ENCODE measurements at regions not wholly inside any gene's neighbourhood (a gene's known extent, or its start where the extent isn't known, plus 50 kb on each side); places are given as distances from the start of the nearest gene placed in this dataset.

DNA sequence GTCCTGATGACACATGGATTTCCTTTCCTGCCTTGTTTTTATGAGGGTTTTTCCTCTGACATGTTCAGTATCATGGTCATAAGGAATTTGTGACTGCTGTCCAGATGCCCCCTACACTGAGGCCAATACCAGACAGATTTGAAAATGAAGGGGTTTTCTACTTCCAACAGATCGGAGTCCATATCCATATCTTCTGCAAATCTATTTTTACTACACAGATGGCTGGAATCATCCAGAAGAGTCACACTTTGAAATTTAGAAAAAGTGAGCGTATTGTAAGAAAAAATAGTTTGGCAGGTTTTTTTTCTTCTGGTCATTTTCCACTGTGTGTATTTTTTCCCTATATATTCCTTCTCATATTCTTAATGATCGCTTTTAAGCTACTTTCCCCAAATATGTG, 197.5 kb upstream of the LRRC3B start:
- H3K36me3 Mint-ChIP-seq (ENCODE audit: low read depth), result no peaks in the 10 kb centered on the region
- H3K9me3 Mint-ChIP-seq, result no peaks in the 10 kb centered on the region
- H3K4me3 Mint-ChIP-seq, result no peak overlapping the region
- intact Hi-C loops (cut with micrococcal nuclease), result no loop called here
- H3K4me1 Mint-ChIP-seq, result no peaks in the 10 kb centered on the region
- no peak for DNase-seq
- TF ChIP-seq CTCF (IDR thresholded peaks at IDR 0.05), result no peak
- POLR2A ChIA-PET, result no interaction called here
- ATAC-seq (ENCODE audit: low read depth), result no peak
- no peak overlapping the region for H3K27ac Mint-ChIP-seq
- no peaks in the 10 kb centered on the region for H3K27me3 Mint-ChIP-seq
- CTCF ChIA-PET, result no interaction called here

GRCh38 chr3:26428992-26429391, 193.6 kb upstream of the LRRC3B start:
- CTCF ChIA-PET, result no interaction called here
- intact Hi-C loops (cut with micrococcal nuclease), result no loop called here
- H3K4me1 Mint-ChIP-seq, result no peaks in the 10 kb centered on the region
- peaks cover 2% of the 10 kb centered on the region for H3K9me3 Mint-ChIP-seq
- no peak overlapping the region for H3K27ac Mint-ChIP-seq
- POLR2A ChIA-PET, result no interaction called here
- ATAC-seq (ENCODE audit: low read depth) (no peak), DNase-seq (no peak)
- no peak for TF ChIP-seq CTCF (IDR thresholded peaks at IDR 0.05)
- H3K4me3 Mint-ChIP-seq, result no peak overlapping the region
- H3K36me3 Mint-ChIP-seq (ENCODE audit: low read depth), result no peaks in the 10 kb centered on the region
- H3K27me3 Mint-ChIP-seq, result no peaks in the 10 kb centered on the region

DNA sequence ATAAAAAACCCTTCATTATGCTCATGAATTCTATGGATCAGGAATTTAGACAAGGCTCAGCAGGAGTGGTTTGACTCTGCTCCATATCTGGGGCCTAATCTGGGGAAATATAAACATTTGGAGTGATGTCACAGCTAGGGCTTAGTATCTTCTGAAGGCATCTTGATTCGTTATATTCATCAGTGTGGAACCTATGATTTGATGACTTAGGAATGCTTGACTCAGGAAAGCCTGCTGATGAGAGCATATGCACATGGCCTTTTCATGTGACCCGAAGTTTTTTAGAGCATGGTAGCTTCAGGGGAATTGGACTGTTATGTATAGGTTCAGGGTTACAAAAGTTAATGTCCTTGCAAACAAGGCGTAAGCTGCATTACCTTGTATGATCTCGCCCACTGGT, 184.9 kb upstream of the LRRC3B start:
- TF ChIP-seq CTCF (IDR thresholded peaks at IDR 0.05), result no peak
- ATAC-seq (ENCODE audit: low read depth), result no peak
- POLR2A ChIA-PET, result no interaction called here

DNA sequence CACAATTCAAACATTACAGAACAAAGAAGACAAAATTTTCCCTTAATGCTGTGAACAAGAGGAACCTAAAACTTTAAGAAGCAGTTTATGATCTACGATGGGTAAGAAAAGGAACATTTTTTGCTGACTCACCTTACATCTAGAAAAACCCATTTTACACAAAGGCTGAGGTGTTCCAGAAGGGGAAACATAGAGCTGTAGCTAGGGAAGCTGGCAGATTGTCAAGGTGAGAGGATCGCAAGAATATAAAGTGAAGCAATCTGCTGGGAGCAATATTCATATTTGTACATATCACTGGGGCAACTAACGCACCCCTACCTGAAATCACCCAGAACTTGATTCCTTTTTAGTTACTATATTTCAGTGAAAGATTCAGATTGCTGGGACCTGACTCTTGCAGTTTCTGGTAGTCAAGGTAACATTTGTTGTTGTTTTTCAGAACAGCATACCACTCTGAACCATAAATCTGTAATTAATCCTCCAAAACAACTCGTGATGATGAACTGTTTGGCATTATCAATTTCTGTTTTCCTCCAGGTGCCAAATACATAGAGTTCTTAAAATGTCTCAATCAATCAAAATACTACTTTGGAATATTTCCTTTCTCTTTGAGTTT, 184.1 kb upstream of the LRRC3B start:
- TF ChIP-seq CTCF (IDR thresholded peaks at IDR 0.05), result no peak
- Mint-ChIP-seq H3K27ac (no peak overlapping the region), H3K4me3 (no peak overlapping the region), H3K9me3 (peaks cover 7% of the 10 kb centered on the region), H3K36me3 (ENCODE audit: low read depth) (no peaks in the 10 kb centered on the region), H3K4me1 (no peaks in the 10 kb centered on the region), H3K27me3 (no peaks in the 10 kb centered on the region)
- intact Hi-C loops (cut with micrococcal nuclease), result no loop called here
- no peak for DNase-seq
- ATAC-seq (ENCODE audit: low read depth), result no peak
- POLR2A ChIA-PET, result no interaction called here
- CTCF ChIA-PET, result no interaction called here

More for the DNA sequence above, 184.9 kb upstream of the LRRC3B start:
- Mint-ChIP-seq H3K9me3 (peaks cover 6% of the 10 kb centered on the region), H3K4me1 (no peaks in the 10 kb centered on the region), H3K27ac (no peak overlapping the region), H3K27me3 (no peaks in the 10 kb centered on the region), H3K36me3 (ENCODE audit: low read depth) (no peaks in the 10 kb centered on the region), H3K4me3 (no peak overlapping the region)
- no peak for DNase-seq
- intact Hi-C loops (cut with micrococcal nuclease), result no loop called here
- CTCF ChIA-PET, result no interaction called here

DNA sequence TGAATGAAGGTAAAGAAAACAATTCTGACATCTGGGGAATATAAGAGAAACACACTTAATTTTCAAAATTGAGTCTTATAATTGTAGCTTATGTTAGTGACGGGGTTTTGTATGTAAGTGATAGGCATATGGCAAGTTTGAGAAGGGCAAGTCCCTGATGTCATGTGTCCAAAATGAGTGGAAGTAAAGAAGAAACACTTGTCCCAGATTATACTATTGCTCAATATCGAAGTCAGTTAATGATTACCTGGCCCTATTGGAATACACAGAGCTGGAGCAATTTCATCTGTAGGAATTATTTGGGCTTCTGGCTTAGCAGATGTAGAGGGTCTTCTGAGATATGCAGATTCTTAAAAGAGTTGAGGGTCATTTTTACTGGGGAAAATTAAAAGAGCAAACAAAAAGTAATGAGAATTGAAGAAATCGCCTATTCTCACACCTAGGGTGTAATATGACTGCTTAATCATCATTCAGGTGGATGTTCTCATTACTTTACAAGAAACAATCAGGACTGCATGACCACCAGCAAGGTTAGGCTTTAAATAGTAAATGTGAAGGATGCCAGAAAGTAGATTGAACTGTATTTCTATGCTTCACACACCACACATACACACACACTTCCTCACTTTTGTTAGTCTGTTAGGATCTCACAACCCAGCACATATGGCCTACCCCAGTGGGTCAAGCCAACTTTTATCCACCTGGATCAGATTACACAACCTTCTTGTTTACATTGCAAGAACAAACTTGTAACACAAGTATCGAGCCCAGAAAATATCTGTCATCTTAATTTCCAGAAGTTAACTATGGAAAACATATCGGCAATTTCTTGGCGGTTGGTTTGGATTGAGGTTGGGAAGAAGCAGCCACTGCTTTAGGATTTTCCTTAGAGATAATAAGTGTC, 183.3 kb upstream of the LRRC3B start:
- Mint-ChIP-seq H3K9me3 (peaks cover 9% of the 10 kb centered on the region), H3K27me3 (no peaks in the 10 kb centered on the region), H3K4me3 (no peak overlapping the region), H3K27ac (no peak overlapping the region), H3K36me3 (ENCODE audit: low read depth) (no peaks in the 10 kb centered on the region), H3K4me1 (no peaks in the 10 kb centered on the region)
- POLR2A ChIA-PET, result no interaction called here
- DNase-seq (no peak), ATAC-seq (ENCODE audit: low read depth) (no peak)
- intact Hi-C loops (cut with micrococcal nuclease), result no loop called here
- CTCF ChIA-PET, result no interaction called here
- TF ChIP-seq CTCF (IDR thresholded peaks at IDR 0.05), result no peak

Measured in activated B cell treated with CpG ODN at 0.5 μM for 24 hours (primary cell).